Dedifferentiated amniotic fluid mesenchymal stem cell (primary cell): ENCODE measurements at regions not wholly inside any gene's neighbourhood (a gene's known extent, or its start where the extent isn't known, plus 50 kb on each side); places are given as distances from the start of the nearest gene placed in this dataset.

Experiments used
- DNase-seq: peaks from one replicate; pipeline ENCODE4 v3.0.0-alpha.2; 2016; ENCODE audit errors: extremely low spot score

DNA sequence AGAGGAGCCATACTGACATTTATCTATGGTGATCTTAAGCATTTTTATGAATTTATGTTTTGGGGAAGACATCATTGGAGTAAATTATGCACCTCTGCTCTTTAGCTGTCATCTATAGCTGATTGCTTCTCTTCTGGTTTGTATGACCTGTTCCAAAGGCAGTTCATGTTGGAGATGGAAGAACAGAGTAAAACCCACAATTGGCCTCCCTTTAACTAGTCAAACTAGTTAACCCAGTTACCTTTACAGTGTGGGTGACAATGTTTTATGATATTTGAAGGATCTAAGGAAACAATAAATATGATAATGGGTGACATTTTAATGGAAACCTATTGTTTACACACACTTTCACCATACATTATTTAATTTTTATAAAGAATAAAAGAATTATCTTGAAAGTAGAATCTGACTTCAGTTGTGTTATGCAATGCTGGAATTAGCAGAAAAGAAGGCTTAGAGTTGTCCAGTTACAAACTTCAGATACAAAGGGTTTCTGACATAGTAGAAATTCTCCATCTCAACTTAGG lies 263.5 kb downstream of the NFKBIZ start:
- DNase-seq, result no peak

DNA sequence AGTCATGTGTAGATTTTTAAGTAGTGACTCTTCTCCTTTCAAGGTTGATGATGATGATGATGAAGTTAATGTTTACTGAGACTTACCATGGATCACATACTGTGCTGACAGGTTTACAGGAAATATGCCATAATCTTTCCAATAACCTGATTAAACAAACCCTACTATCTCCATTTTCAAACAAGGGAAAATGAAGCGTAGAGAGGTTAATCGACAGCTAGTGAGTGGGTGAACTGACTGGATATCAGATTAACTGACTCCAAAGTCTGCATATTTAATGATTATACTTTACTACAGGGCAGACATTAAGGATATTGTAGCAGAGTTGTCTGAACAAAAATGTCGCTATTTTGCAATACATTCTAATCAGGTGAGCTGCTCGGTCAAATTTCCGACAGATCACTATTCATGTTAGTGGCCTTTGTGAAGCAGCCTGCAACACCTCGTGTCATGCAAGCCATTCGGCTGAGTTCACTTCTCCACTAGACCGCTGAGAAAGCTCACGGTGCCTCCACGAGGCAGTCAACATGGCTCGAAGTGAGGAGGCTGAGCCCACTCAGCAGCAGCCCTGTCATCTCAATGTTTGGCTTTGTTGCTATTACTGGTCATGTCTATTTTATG lies 264.2 kb downstream of the NFKBIZ start:
- DNase-seq, result no peak

DNA sequence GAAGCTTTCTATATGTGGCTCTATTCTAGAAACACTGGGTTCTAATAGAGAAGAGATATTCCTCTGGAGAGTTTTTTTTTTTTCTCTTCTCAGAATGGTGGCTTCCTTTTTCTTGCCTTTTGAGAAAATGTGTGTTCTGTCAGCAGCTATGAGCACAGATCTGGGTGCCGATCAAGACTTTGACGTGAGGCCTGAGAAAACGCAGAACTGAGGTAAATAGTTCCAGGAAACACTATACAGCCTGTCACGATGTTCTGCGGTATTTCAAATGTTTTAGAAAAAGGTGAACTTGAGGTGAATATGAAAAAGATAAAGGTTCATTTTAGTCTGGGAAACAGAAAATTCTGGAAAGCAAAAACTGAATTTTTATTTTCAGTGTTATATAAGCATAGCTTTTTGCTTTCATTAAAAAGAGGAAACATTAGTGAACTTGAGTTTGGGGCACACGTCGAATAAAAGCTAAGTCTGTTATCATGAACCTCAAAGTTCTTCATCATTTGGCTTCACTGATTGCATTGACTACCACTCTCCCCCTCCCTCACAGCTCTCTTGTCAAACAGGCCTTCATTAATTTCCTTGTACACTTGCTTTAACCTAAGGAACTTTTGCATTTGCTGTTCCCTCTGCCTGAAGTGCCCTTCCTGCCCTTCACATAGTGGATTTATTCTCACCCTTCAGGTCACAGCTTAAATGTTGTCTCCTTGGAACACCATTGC lies 265.1 kb downstream of the NFKBIZ start:
- DNase-seq, result no peak

DNA sequence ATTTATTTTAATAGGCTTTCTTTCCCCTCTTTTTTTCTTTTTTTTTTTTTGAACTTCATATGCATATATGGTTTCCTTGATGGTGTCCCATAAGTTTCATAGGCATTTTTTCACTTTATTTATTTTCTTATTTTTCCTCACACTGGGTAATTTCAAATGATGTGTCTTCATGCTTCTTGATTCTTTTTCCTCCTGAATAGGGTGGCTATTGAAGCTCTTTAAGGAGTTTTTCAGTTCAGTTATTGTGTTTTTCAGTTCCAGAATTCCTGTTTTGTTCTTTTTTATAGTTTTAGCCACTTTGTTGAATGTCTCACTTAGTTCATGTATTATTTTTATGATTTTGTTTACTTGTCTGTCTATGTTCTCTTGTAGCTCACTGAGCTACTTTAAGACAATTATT lies 273.2 kb downstream of the NFKBIZ start:
- DNase-seq, result no peak

DNA sequence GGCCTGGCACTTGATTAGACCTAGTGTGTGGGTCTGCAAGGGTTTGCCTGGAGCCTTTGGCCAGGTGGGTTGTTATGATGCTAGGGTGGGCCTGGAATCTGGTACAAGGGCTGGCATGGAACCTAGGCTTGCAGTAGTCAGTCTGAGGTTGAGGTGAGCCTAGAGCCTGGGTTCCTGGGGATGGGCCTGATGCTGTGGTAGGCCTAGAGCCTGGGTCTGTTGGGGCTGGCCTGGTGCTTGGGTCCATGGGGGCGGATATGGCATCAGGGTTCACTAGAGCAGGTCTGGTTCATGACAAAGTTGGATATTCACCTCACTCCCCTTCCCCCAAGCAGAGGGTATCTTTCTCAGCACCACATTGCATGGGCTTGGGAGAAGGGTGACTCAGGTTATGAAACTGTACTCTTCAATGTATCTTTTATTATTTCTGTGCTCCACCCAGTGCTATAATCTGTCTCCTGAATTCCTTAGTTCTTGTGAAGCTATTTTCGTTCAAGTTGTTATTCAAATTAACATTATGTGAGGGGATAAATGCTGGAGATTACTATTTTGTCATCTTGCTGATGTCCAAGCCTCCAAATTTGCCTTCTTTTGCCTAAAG lies 274.4 kb downstream of the NFKBIZ start:
- DNase-seq, result no peak

DNA sequence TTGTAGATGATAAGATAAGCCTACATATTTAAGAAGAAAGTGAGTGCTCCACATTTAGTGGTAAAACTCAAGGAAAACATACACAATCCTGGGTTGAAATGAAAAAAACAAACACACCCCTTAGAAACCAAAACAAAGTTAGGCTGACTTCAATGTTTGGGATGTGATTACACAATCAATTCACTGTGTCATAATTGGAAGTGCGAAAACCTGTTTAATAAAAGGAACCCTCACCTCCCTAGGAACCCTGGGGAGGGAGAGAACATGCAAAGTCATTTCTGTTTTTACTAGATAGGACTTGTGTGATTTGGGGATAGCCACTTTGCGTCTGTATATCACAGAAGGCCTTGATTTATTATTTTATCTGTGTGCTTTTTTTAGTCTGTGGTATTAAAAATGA lies 275.0 kb downstream of the NFKBIZ start:
- no peak for DNase-seq

DNA sequence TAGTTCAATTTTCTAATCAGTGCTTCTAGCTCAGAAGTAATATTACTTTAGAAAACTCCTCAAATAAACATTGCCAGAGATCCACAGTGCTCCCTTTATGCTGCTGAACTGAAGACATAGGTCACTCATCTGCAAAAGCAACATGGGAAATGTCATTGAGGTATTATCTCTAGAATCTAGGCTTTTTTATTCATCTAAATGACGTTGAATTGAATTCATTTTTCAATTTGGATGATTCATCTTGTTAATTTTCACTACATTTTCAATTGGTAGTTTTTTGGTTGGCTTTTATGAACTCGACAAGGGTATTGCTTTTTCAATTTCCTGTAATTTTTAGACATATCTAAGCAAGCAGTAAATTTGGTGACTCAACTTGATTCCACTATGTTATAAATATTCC lies 275.4 kb downstream of the NFKBIZ start:
- DNase-seq, result no peak

DNA sequence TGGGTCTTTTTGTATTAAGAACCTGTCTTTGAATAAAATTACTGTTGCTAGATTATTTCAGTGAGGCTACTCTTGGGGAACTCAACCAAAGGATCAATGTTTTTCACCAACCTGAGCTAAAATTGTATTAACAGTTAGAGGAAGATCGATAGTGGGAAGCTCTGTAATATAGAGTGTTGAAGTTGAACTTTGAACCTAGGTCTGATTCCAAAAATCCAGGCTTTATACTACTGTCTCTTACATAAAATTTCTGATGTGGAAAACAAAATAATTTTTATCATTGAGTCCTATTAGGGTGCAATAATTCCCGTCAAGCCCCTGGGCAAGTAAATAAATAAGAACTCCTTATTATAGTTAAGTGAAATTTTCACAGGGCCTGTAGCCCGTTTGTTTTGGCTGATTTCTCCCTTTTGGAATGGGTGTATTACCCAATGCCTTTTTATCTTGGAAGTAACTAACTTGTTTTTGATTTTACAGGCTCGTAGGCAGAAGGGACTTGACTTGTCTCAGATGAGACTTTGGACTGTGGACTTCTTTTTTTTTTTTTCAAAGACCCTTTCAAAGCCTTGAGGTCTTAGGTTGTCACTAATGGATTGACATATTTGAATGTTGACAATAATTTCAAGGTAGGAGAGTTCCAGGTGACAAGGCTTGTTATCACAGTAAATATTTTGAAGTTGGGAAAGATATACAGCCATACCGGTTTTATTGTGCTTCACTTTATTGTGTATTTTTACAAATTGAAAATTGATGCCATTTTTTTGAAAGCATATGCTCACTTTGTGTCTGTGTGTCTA lies 276.1 kb downstream of the NFKBIZ start:
- no peak for DNase-seq

DNA sequence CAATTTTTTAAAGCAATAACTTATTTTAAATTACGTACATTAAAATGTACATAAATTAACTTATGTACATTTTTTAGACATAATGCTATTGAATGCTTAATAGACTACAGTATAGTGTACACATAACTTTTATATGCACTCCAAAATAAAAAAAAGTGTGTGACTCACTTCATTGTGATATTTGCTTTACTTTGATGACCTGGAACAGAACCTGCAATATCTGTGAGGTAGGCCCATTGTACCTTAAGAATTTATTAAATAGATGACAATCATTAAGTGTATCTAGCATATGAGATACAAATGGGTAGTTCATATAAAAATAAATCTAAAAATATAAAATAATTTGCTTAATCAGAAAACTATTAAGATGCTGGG lies 276.7 kb downstream of the NFKBIZ start:
- DNase-seq, result no peak

DNA sequence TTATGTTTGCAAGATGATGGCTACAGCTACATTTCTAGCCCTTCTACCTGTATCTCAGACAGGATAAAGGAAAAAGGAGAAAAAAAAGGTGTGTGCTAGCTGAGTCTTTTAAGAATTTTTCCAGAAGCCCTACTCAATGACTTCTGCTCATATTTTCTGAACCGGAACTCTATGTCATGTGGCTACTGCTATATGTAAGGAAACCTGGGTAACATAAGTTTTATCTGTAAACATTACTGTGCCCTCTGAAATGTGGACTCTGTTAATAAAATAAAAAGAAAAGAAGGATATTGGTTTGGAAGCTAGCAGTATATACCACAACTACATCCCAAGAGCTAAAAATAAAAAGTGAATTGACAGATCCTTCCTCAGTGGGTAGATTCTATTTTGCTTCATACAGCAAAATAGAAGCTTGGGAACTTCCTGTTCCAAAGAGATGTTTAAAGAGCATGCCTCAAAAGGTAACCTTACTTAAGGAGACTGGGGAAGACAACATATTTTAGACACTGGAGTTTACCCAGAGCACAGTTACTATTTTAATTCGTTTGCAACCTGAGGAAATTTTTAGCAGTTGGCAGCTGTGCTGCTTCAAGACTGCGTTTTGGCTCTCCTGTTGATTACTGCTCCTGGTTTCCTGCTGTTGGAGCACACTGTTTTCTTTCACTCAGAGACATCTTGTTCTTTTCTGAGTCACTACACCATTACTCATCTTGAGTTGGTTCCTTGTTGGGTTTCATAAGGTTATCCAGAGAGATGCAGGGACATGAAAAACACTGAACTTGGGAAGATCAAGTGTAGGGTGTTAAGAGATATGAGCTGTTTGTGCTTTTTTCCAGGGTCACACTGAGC lies 280.7 kb downstream of the NFKBIZ start:
- DNase-seq, result peak; percentile 29

DNA sequence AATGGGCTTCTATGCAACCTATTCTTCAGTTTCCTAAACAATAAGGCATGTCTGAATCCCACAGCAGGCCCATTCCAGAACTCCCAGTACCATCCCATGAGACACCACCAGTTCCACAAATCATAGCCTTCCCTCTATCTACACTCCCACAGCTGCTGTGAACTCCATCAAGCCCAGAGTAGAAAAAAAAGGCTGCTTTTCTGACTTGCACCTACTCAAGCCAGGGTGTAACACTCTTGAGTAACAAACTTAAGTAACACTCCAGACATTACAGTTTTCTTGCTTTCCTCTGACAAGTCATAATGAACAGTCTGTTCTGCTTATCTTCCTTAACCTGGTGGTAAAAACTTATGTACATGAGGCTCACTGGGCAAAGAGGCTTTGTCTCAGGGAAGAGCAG lies 283.1 kb downstream of the NFKBIZ start:
- DNase-seq, result no peak

DNA sequence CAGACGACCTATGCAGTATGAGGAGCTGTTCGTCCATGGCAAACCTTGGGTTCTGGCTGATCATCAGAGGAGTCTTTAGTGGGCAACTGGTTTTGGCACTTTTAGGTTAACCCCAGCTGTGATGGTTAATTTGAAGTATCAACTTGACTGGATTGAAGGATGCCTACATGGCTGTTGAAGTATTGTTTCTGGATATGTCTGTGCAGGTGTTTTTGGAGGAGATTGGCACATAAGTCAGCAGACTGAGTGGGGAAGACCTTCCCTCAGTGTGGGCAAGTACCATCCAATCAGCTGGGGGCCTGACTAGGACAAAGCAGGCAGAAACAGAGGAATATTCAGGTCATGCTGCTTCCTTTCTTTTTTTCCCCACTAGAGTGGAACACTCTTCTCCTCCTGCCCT lies 284.1 kb downstream of the NFKBIZ start:
- no peak for DNase-seq

DNA sequence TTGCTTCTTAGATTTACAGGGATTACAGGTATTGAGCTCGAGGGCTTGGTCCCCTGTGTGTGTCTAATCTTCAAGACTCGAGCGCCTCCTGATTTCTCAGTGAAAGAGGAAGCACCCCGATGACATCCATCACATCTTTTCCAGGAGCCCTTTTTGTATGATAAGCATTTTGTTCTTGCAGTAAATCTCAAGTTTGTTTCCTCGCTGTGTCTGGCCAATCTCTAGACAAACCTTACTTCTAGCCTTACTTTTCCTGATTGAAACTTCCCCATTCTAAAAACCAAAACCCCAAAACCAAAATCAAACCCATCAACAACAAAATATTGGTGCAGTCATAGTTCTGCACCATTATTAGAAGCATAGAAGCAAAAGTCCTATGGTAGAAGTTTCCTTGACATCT lies 286.0 kb downstream of the NFKBIZ start:
- no peak for DNase-seq

DNA sequence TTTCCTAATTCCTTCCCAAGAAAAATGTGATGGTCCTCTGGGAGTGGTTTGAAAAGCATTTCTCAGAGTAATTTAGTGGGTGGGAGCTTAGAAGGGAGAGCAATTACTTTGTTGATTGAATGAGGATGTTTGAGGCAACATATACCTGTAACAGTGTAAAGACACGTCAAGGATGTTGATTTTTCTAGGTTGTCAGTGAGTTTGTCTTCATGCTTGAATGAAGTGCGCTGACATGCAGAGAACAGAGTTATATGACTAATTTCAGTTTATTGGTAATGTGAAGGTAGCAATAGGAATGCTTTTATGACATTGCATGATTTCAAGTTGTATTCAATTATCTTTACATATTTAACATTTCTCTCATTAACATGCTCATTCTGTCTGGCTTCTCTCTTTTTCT lies 286.9 kb downstream of the NFKBIZ start:
- no peak for DNase-seq

DNA sequence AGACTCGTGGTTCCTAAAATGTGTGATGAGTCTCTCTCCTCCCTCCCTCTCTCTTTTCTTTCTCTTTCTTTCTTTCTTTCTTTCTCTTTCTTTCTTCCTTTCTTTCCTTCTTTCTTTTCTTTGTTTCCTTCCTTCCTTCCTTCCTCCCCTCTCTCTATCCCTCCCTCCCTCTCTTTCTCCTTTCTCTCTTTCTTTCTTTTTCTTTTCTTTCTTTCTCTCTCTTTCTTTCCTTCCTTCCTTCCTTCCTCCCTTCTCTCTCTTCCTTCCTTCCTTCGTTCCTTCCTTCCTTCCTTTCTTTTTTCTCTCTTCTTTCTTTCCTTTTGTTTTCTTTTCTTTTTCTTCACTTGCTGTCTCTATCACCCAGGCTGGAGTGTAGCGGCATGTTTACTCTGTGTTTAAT lies 290.8 kb downstream of the NFKBIZ start:
- no peak for DNase-seq

DNA sequence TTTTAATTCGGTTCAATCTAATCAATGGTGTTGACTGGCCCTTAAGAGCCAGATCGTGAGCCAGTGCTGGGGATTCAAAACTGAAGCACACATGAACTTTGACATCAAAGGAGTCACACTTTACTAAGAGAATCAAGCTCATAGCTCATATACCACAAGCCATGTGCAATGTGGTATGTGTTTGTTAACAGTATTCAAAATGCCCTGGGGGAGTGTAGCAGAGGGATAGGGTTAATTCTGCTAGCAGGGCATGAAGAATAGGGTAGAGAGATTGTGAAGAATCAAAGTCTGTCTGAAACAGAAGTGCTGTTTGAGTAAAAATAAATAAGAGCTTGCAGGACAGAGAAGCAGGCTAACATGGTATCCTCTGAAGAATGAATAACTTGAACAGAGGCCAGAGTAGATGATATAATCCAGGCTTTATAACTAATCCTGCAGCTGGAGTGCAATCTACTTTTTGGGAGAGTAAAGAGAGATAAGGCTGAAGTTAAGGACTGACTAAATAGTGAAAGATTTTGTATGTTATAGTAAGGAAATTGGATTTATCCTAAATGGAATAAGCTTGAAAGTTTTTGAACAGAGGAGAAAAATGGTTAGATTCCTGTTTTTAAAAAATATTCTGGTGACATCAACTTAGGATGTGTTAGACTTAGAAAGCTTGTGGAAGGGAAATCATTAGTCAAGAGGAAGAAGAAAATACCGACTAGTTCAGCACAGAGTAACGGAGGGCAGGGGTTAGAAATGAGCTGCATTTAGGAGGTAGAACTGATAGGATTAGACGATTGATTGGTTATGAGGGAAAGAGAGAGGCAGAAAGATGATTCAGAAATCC lies 292.0 kb downstream of the NFKBIZ start:
- peak; percentile 38 for DNase-seq

DNA sequence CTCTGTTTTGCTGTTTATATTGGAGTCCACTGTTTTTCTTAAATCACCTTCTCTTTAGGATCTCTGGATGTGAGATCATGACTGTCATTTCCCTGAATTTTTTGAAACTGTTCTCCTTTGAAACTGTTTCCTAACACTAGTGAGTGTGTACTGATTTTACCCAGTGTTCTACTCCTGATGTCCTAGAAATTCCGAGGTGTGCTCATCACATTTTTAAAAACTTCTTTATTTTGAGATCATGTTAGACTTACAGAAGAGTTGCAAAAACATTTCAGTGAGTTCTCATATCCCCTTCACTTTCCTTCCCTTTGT lies 292.6 kb downstream of the NFKBIZ start:
- DNase-seq, result no peak

DNA sequence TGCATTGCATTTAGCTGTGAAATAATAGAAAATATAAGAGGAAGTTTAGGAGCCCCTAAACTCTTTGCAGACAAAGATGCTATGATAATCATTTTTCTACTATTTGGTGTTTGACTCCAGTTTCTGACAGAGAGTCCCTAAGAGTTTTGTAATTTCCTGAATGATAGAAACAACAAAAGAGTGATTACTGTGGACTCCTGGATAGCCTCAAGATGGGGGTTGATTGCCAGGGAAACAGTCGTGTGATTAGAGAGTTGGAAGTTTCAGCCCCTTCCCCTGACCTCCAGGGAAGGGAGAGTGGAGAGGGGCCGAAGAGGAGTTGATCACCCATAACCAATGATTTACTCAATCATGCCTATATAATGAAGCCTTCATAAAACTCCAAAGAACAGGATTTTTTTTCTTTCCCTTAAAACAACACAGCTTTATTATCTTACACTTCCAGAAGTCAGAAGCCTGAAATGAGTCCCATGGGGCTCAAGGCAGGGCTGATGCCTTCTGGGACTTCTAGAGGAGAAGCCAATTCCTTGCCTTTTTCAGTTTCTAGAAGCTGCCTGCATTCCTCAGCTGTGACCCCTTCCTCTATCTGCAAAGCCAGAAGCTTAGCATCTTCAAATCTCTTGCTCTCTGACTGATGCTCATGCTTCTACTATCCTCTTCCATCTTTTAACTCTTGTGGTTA lies 292.3 kb upstream of the ZPLD1 start:
- no peak for DNase-seq

DNA sequence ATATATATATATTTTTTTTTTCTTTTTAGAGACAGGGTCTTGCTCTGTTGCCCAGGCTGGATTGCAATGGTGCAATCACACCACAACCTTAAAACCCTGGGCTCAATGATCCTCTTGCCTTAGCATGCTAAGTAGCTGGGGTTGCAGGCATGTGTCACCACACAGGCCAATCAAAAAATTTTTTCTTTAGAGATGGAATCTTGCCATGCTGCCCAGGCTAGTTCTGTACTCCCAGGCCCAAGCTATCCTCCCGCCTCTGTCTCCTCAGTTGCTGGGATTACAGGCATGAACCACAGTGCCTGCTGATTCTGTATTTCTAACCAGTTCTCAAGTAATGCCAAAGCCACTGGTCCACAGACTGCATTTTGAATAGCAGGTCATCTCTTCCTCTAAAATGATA lies 291.3 kb upstream of the ZPLD1 start:
- DNase-seq, result no peak

DNA sequence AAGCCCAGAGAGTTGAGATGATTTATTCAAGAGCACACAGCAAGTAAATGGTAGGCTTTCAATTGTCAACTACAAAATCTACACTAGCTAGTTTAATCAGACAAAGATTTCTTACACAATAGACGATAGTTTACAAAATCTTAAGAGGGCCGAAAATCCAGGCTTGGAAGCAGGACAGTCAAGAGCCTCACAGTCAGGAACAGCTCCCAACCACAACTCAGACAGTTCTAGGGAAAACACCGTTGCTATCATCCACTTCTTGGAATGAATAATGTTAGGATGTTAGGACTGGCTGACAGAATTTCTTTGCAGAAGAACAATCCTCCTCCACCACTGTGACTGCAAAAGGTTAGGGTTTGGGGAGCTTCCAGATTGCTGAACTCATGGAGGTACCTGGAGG lies 290.8 kb upstream of the ZPLD1 start:
- no peak for DNase-seq
